GM12878 (cell line): ENCODE measurements at regions not wholly inside any gene's neighbourhood (a gene's known extent, or its start where the extent isn't known, plus 50 kb on each side); places are given as distances from the start of the nearest gene placed in this dataset.

Experiments used
- ATAC-seq: fragments of 200-7000 bp; cut with Tn5 transposase; 3 replicates; pipeline ENCODE4 v1.9.1; 2020; ENCODE audit warnings: mild to moderate bottlenecking, moderate library complexity
- BruUV-seq: library from RNA; stranded (reverse); fragments of 400-500 nt; replicated peaks from 2 replicates; lab custom pipeline; 2021; lab: Mats Ljungman, UMichigan
- CTCF ChIA-PET: fragments of 300-600 bp; sonication (Branson Sonifier 250); formaldehyde crosslinking; extraction: SDS; loops from one replicate; lab custom pipeline; 2021; ENCODE audit warnings: inconsistent platforms; lab: Yijun Ruan, JAX
- POLR2A ChIA-PET: fragments of 350-600 bp; formaldehyde crosslinking; extraction: SDS; loops from one replicate; lab custom pipeline; 2021; ENCODE audit warnings: inconsistent platforms; lab: Charles Lee
- RAD21 ChIA-PET: fragments of 300-600 bp; sonication (Branson Sonifier 250); formaldehyde crosslinking; loops from one replicate; lab custom pipeline; 2023; ENCODE audit warnings: antibody characterized with exemption; ENCODE audit not compliant: unreplicated experiment; lab: Charles Lee
- SMC1A ChIA-PET: fragments of 300-600 bp; sonication (Branson Sonifier 250); formaldehyde crosslinking; loops from one replicate; lab custom pipeline; 2023; ENCODE audit not compliant: unreplicated experiment, uncharacterized antibody; lab: Charles Lee
- DNase-seq: peaks from one replicate; pipeline ENCODE4 v3.0.0-alpha.2; 2011; ENCODE audit warnings: low read depth, low spot score
- FAIRE-seq: peaks from 3 replicates; lab custom pipeline; 2011; peaks lifted over from hg19 to GRCh38; lab: Jason Lieb, UNC
- H2AFZ ChIP-seq: 2 replicates; pipeline ENCODE4 v1.6.0; 2011; ENCODE audit warnings: low read depth, low read length, control low read depth; ENCODE audit not compliant: control insufficient read depth
- H3K27ac ChIP-seq: 2 replicates; pipeline ENCODE4 v1.5.1; 2011; ENCODE audit warnings: control low read depth; ENCODE audit not compliant: control insufficient read depth, insufficient read depth
- H3K27me3 ChIP-seq, 2 experiments: replicated peaks in 1 of 2; 2 replicates each; pipeline versions ENCODE4 v1.6.0 to v1.6.1; 2011; ENCODE audit warnings: low read length in 1 of 2; ENCODE audit not compliant: control insufficient read depth in 2 of 2, insufficient read depth in 2 of 2
- H3K36me3 ChIP-seq, 2 experiments: 2 replicates each; pipeline ENCODE4 v1.5.1; 2011; ENCODE audit warnings: low read length in 1 of 2; ENCODE audit not compliant: control insufficient read depth in 2 of 2, insufficient read depth in 2 of 2
- H3K4me1 ChIP-seq: 2 replicates; pipeline ENCODE4 v1.6.1; 2011; ENCODE audit warnings: mild to moderate bottlenecking, low read length, moderate library complexity, mixed read lengths; ENCODE audit not compliant: control insufficient read depth, insufficient read depth
- H3K4me2 ChIP-seq: 2 replicates; pipeline ENCODE4 v1.6.0; 2011; ENCODE audit warnings: control low read depth; ENCODE audit not compliant: control insufficient read depth, insufficient read depth
- H3K4me3 ChIP-seq: fragments of 200-600 bp; sonication (generic); 2 replicates; pipeline ENCODE4 v1.5.1; 2016
- H3K79me2 ChIP-seq: 2 replicates; pipeline ENCODE4 v1.6.0; 2011; ENCODE audit warnings: low read length; ENCODE audit not compliant: control insufficient read depth, insufficient read depth
- H3K9ac ChIP-seq: 2 replicates; pipeline ENCODE4 v1.8.0; 2011; ENCODE audit warnings: low read length, control low read depth, mixed read lengths; ENCODE audit not compliant: control insufficient read depth, insufficient read depth
- H3K9me3 ChIP-seq: replicated peaks from 3 replicates; pipeline ENCODE4 v1.5.1; 2011; ENCODE audit warnings: mild to moderate bottlenecking, low read length; ENCODE audit not compliant: control insufficient read depth, insufficient read depth
- H4K20me1 ChIP-seq: 2 replicates; pipeline ENCODE4 v1.6.0; 2011; ENCODE audit not compliant: control insufficient read depth, insufficient read depth
- BHLHE40 ChIP-seq, 2 experiments: fragments of 450-650 bp in 1 of 2; IDR thresholded peaks; 2 replicates each; pipeline ENCODE4 v1.6.1; 2011 to 2017; ENCODE audit warnings: low read depth in 2 of 2, borderline replicate concordance in 1 of 2, improper control_type of control experiment in 1 of 2, low read length in 1 of 2, mild to moderate bottlenecking in 1 of 2
- CHD2 ChIP-seq: IDR thresholded peaks from 2 replicates; pipeline ENCODE4 v1.6.1; 2011; ENCODE audit warnings: low read depth, low read length, improper control_type of control experiment, borderline replicate concordance
- ETV6 ChIP-seq, 2 experiments: fragments of 450-650 bp in 1 of 2; IDR thresholded peaks in 1 of 2; conservative IDR thresholded peaks in 1 of 2; 2 replicates each; pipeline ENCODE4 v1.6.1; 2014; ENCODE audit warnings: antibody characterized with exemption in 1 of 2, borderline replicate concordance in 1 of 2, low read depth in 1 of 2, mild to moderate bottlenecking in 1 of 2, moderate library complexity in 1 of 2
- EZH2 ChIP-seq: IDR thresholded peaks from 2 replicates; pipeline ENCODE4 v1.6.1; 2012; ENCODE audit warnings: low read depth, mild to moderate bottlenecking, control low read depth, inconsistent platforms, low read length, borderline replicate concordance; ENCODE audit not compliant: control insufficient read depth
- MEF2B ChIP-seq: fragments of 450-650 bp; IDR thresholded peaks from 2 replicates; pipeline ENCODE4 v1.6.1; 2018; ENCODE audit warnings: mild to moderate bottlenecking, moderate library complexity; ENCODE audit not compliant: partially characterized antibody, poor library complexity, severe bottlenecking
- MTA3 ChIP-seq: IDR thresholded peaks from 2 replicates; pipeline ENCODE4 v1.6.1; 2012; ENCODE audit warnings: low read length, inconsistent platforms, borderline replicate concordance
- SMAD5 ChIP-seq: IDR thresholded peaks from 2 replicates; pipeline ENCODE4 v1.6.1; 2016; ENCODE audit warnings: antibody characterized with exemption, low read depth
- SMARCA5 ChIP-seq: fragments of 450-650 bp; IDR thresholded peaks from 2 replicates; pipeline ENCODE4 v1.6.1; 2017; ENCODE audit warnings: mild to moderate bottlenecking
- STAT1 ChIP-seq: fragments of 450-650 bp; conservative IDR thresholded peaks from 2 replicates; pipeline ENCODE4 v1.6.1; 2014; ENCODE audit warnings: antibody characterized with exemption, mild to moderate bottlenecking
- TAF1 ChIP-seq: IDR thresholded peaks from 2 replicates; pipeline ENCODE4 v1.6.1; 2011; ENCODE audit warnings: mild to moderate bottlenecking, low read depth, low read length, borderline replicate concordance
- TCF12 ChIP-seq: IDR thresholded peaks from 2 replicates; pipeline ENCODE4 v1.6.1; 2011; ENCODE audit warnings: low read depth, mild to moderate bottlenecking, low read length
- ZBED1 ChIP-seq: IDR thresholded peaks from 2 replicates; pipeline ENCODE4 v1.6.1; 2016; ENCODE audit warnings: borderline replicate concordance
- in situ Hi-C: fragments of 300-500 bp; cut with MboI; formaldehyde crosslinking; loops from 9 replicates; pipeline ENCODE4 v1.14.3; 2018; ENCODE audit warnings: mixed read lengths
- intact Hi-C: fragments of 100-400 bp; cut with micrococcal nuclease; formaldehyde crosslinking; loops from one replicate; pipeline ENCODE4 v1.14.2; 2022; ENCODE audit not compliant: unreplicated experiment
- TF ChIP-seq, protein P1 (sequence below): fragments of 450-650 bp; IDR thresholded peaks from 2 replicates; pipeline ENCODE4 v1.6.1; 2016; ENCODE audit warnings: mild to moderate bottlenecking, moderate library complexity, borderline replicate concordance

DNA sequence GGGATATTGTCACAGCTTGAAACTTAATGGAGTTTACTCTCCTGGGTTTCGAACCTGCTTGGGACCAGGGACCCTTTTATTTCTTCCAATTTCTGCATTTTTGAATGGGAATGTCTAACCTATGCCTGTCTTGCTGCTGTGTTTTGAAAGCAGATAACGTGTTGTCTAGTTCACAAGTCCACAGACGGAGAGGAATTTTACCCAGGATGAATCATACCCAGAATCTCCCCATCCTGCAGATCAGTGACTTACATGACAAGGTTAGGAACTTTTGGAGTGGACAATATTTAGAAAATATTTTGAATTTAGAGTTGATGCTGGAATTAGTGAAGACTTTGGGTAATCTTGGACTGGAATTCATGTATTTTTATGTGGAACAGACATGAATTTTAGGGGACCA, 68.6 kb upstream of the RFXAP start (continued):
- TF ChIP-seq TAF1 (no peak), BHLHE40 (IDR thresholded peaks at IDR 0.05; ENCODE audit: borderline replicate concordance in 1 of 2, low read depth in 2 of 2, low read length in 1 of 2) (no peak), EZH2 (no peak), MTA3 (no peak), MEF2B (no peak)
- TF ChIP-seq, protein P1, sequence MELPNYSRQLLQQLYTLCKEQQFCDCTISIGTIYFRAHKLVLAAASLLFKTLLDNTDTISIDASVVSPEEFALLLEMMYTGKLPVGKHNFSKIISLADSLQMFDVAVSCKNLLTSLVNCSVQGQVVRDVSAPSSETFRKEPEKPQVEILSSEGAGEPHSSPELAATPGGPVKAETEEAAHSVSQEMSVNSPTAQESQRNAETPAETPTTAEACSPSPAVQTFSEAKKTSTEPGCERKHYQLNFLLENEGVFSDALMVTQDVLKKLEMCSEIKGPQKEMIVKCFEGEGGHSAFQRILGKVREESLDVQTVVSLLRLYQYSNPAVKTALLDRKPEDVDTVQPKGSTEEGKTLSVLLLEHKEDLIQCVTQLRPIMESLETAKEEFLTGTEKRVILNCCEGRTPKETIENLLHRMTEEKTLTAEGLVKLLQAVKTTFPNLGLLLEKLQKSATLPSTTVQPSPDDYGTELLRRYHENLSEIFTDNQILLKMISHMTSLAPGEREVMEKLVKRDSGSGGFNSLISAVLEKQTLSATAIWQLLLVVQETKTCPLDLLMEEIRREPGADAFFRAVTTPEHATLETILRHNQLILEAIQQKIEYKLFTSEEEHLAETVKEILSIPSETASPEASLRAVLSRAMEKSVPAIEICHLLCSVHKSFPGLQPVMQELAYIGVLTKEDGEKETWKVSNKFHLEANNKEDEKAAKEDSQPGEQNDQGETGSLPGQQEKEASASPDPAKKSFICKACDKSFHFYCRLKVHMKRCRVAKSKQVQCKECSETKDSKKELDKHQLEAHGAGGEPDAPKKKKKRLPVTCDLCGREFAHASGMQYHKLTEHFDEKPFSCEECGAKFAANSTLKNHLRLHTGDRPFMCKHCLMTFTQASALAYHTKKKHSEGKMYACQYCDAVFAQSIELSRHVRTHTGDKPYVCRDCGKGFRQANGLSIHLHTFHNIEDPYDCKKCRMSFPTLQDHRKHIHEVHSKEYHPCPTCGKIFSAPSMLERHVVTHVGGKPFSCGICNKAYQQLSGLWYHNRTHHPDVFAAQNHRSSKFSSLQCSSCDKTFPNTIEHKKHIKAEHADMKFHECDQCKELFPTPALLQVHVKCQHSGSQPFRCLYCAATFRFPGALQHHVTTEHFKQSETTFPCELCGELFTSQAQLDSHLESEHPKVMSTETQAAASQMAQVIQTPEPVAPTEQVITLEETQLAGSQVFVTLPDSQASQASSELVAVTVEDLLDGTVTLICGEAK = no peak

DNA sequence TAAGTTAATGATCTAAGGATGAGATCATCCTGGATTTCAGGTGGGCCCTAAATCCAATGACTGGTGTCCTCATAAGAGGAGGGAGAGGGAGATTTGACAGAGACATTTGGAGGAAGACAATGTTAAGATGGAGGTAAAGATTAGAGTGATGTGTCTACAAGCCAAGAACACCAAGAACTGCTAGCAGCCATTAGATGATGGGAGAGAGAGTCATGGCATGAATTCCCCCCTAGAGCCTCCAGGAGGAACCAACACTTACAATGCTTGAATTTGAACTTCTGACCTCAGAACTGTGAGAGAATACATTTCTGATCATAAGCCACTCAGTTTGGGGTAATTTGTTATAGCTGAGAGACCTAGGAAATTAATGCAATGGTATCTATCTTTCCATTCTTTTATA, 68.1 kb upstream of the RFXAP start:
- ATAC-seq = no peak
- Histone ChIP-seq H3K36me3 (no peaks in the 10 kb centered on the region), H3K4me2 (no peak overlapping the region), H2AFZ (no peak overlapping the region), H3K9ac (no peak overlapping the region), H4K20me1 (no peaks in the 10 kb centered on the region), H3K27me3 (no peaks in the 10 kb centered on the region), H3K27ac (no peak overlapping the region), H3K79me2 (no peaks in the 10 kb centered on the region), H3K9me3 (no peaks in the 10 kb centered on the region), H3K4me3 (no peak overlapping the region), H3K4me1 (no peaks in the 10 kb centered on the region)
- no TSS peak for BruUV-seq
- no peak for TF ChIP-seq TCF12
- no peak for TF ChIP-seq ZBED1
- TF ChIP-seq SMARCA5 = no peak
- no peak for TF ChIP-seq ETV6 (conservative IDR thresholded peaks at IDR 0.05 in 1 of 2, IDR thresholded peaks at IDR 0.05 in 1 of 2; ENCODE audit: borderline replicate concordance in 1 of 2, low read depth in 1 of 2)
- no peak for TF ChIP-seq SMAD5
- no peak for TF ChIP-seq CHD2
- no peak for TF ChIP-seq STAT1
- intact Hi-C loops = no loop called here
- RAD21 ChIA-PET = no interaction called here
- FAIRE-seq = no peak
- in situ Hi-C loops = no loop called here
- POLR2A ChIA-PET = no interaction called here
- CTCF ChIA-PET = no interaction called here
- SMC1A ChIA-PET = interaction anchor here (1.0 to 1.9 kb wide), 2 partner anchors 9 to 15 kb away, joined by 3 to 6 read pairs; no protein-coding TSS in a partner anchor
- DNase-seq = no peak
